Coronary artery (tissue), 2 donors: ENCODE measurements at regions not wholly inside any gene's neighbourhood (a gene's known extent, or its start where the extent isn't known, plus 50 kb on each side); places are given as distances from the start of the nearest gene placed in this dataset.

ENCODE experiments used
- DNase-seq: peaks from one replicate; pipeline ENCODE4 v3.0.0-alpha.2; 2017; ENCODE audit warnings: low spot score
- H3K27ac ChIP-seq, 2 donors: fragments of 200-600 bp; sonication (generic); one replicate each; pipeline ENCODE4 v1.5.1; 2016 to 2019
- H3K4me3 ChIP-seq: fragments of 200-600 bp; sonication (generic); 2 replicates; pipeline ENCODE4 v1.5.1; 2016; ENCODE audit warnings: mild to moderate bottlenecking, moderate library complexity
- TF ChIP-seq, protein P1 (sequence below): fragments of 200-600 bp; sonication (generic); IDR thresholded peaks from one replicate; pipeline ENCODE4 v1.5.1; 2019; ENCODE audit warnings: antibody characterized with exemption

DNA sequence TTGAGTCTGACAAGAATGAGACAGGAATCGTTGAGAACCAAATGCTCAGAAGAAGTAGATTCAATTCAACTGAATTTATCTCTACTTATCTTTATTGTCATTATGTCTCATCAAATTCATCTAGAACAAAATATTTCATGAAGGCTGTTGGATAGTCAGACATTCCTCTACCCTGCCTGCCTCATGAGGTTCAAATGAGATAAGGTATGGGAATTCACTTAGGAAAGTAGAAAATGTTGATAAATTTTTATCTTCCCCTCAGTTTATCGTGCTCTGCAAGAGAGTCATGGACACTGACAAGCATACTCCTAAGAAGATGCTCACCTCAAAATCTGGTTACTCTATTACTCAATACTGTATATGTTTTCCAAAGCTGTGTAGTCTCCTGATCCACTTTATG is 149.7 kb upstream of the CDIN1 start:
- Histone ChIP-seq H3K4me3 (no peak overlapping the region), H3K27ac (no peak overlapping the region)
- no peak for DNase-seq
- TF ChIP-seq, protein P1, sequence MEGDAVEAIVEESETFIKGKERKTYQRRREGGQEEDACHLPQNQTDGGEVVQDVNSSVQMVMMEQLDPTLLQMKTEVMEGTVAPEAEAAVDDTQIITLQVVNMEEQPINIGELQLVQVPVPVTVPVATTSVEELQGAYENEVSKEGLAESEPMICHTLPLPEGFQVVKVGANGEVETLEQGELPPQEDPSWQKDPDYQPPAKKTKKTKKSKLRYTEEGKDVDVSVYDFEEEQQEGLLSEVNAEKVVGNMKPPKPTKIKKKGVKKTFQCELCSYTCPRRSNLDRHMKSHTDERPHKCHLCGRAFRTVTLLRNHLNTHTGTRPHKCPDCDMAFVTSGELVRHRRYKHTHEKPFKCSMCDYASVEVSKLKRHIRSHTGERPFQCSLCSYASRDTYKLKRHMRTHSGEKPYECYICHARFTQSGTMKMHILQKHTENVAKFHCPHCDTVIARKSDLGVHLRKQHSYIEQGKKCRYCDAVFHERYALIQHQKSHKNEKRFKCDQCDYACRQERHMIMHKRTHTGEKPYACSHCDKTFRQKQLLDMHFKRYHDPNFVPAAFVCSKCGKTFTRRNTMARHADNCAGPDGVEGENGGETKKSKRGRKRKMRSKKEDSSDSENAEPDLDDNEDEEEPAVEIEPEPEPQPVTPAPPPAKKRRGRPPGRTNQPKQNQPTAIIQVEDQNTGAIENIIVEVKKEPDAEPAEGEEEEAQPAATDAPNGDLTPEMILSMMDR: no peak

DNA sequence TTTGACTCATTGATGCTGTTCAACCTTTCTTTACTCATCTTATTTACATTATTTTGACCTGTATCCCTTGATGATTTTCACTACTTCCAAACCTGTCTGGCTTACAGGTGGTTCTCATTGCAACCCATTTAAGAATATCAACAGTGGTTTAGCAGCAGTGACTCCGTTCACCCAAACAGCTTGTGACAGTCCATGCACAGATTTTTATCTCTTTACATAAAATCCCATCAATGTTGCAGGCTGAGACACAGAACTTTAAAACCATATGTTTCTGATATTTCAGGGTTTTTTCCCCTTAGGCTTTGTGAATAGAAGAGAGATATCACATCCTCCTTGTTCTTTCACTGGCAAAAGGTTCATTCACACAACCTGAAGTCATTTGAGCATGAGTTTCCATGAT is 149.1 kb upstream of the CDIN1 start:
- DNase-seq: no peak
- Histone ChIP-seq H3K4me3 (no peak overlapping the region), H3K27ac (no peak overlapping the region)
- TF ChIP-seq, protein P1: no peak

GRCh38 chr15:36430726-36431265 is 148.6 kb upstream of the CDIN1 start:
- no peak overlapping the region for H3K27ac ChIP-seq
- TF ChIP-seq, protein P1: no peak
- H3K4me3 ChIP-seq: no peak overlapping the region
- no peak for DNase-seq

DNA sequence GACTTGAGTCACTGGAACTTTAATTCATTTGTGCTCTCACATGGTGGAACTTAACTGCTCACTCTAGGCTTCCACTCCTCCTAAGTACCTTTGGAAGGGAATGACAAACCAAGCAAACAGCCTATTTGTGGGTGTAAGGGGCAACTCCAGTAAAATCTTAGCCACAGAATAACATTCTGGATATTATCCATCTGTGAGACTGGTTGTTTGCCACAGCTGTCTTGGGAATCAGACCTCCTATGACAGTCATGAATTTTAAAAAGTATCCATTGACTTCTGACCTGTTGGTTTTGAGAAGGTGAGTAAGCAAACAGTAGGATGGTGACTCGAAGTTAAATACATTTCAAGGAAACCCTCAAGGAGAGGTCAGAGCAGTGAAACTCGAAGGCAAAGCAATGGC is 147.3 kb upstream of the CDIN1 start:
- no peak overlapping the region for H3K27ac ChIP-seq
- DNase-seq: no peak
- TF ChIP-seq, protein P1: no peak
- no peak overlapping the region for H3K4me3 ChIP-seq

- H3K4me3 ChIP-seq: no peak overlapping the region
- DNase-seq: no peak
- TF ChIP-seq, protein P1: no peak
- H3K27ac ChIP-seq: no peak overlapping the region
Measured at GRCh38 chr15:36434177-36434576, 145.2 kb upstream of the CDIN1 start.

GRCh38 chr15:36438499-36438898 is 140.9 kb upstream of the CDIN1 start:
- no peak overlapping the region for H3K4me3 ChIP-seq
- TF ChIP-seq, protein P1: no peak
- no peak for DNase-seq
- no peak overlapping the region for H3K27ac ChIP-seq

- Histone ChIP-seq H3K27ac (no peak overlapping the region), H3K4me3 (no peak overlapping the region)
- no peak for DNase-seq
- TF ChIP-seq, protein P1: no peak
Measured at GRCh38 chr15:36447373-36447772, 132.1 kb upstream of the CDIN1 start.
